Neural cell (in vitro differentiated cells): ENCODE measurements at regions not wholly inside any gene's neighbourhood (a gene's known extent, or its start where the extent isn't known, plus 50 kb on each side); places are given as distances from the start of the nearest gene placed in this dataset.

ENCODE experiments used
- H2AFZ ChIP-seq: fragments of 200-600, 300-800 bp; sonication (generic), shearing (Covaris generic); 2 replicates; pipeline ENCODE4 v1.6.0; 2014; ENCODE audit warnings: low read depth, mild to moderate bottlenecking, antibody characterized with exemption, low read length, moderate library complexity
- H3F3A ChIP-seq: fragments of 200-600 bp; shearing (Covaris generic); 2 replicates; pipeline ENCODE4 v1.6.1; 2016; ENCODE audit warnings: mild to moderate bottlenecking, moderate library complexity, mixed read lengths, antibody characterized with exemption, low read length; ENCODE audit not compliant: insufficient read depth, poor library complexity, severe bottlenecking
- H3K27ac ChIP-seq: fragments of 200-600, 300-800 bp; sonication (generic), shearing (Covaris generic); 2 replicates; pipeline ENCODE4 v1.5.1; 2014; ENCODE audit warnings: mild to moderate bottlenecking, low read length, moderate library complexity
- H3K27me3 ChIP-seq: fragments of 300-800, 200-600 bp; sonication (generic), shearing (Covaris generic); 2 replicates; pipeline ENCODE4 v1.6.0; 2014; ENCODE audit warnings: mild to moderate bottlenecking, low read depth, low read length, moderate library complexity; ENCODE audit not compliant: insufficient read depth
- H3K36me3 ChIP-seq: fragments of 300-800, 200-600 bp; sonication (generic), shearing (Covaris generic); 2 replicates; pipeline ENCODE4 v1.5.1; 2014; ENCODE audit warnings: mild to moderate bottlenecking, antibody characterized with exemption, low read length, moderate library complexity; ENCODE audit not compliant: insufficient read depth
- H3K4me2 ChIP-seq: fragments of 300-800, 200-600 bp; sonication (generic), shearing (Covaris generic); 2 replicates; pipeline ENCODE4 v1.6.0; 2014; ENCODE audit warnings: mild to moderate bottlenecking, low read length
- H3K4me3 ChIP-seq: fragments of 300-800, 200-600 bp; sonication (generic), shearing (Covaris generic); 2 replicates; pipeline ENCODE4 v1.5.1; 2014; ENCODE audit warnings: mild to moderate bottlenecking, low read length, moderate library complexity
- H3K79me2 ChIP-seq: fragments of 200-600 bp; shearing (Covaris generic); replicated peaks from 2 replicates; pipeline ENCODE4 v1.6.0; 2014; ENCODE audit warnings: mild to moderate bottlenecking, low read length, moderate library complexity; ENCODE audit not compliant: insufficient read depth
- H3K9ac ChIP-seq: fragments of 300-800, 200-600 bp; sonication (generic), shearing (Covaris generic); 2 replicates; pipeline ENCODE4 v1.6.1; 2016; ENCODE audit warnings: mild to moderate bottlenecking, low read length, mixed read lengths
- H3K9me2 ChIP-seq: fragments of 200-600 bp; shearing (Covaris generic); 2 replicates; pipeline ENCODE4 v1.6.1; 2016; ENCODE audit warnings: mild to moderate bottlenecking, low read length, mixed read lengths; ENCODE audit not compliant: insufficient read depth
- H3K9me3 ChIP-seq: fragments of 200-600, 300-800 bp; sonication (generic), shearing (Covaris generic); 2 replicates; pipeline ENCODE4 v1.6.1; 2016; ENCODE audit warnings: mild to moderate bottlenecking, mixed run types, low read length, moderate library complexity, mixed read lengths
- H4K20me1 ChIP-seq: fragments of 200-600 bp; shearing (Covaris generic); 2 replicates; pipeline ENCODE4 v1.6.1; 2016; ENCODE audit warnings: mild to moderate bottlenecking, mixed run types; ENCODE audit not compliant: insufficient read depth
- CTCF ChIP-seq: fragments of 450-650 bp; IDR thresholded peaks from 2 replicates; pipeline ENCODE4 v1.5.1; 2014; ENCODE audit warnings: antibody characterized with exemption, mild to moderate bottlenecking, moderate library complexity; ENCODE audit not compliant: poor library complexity, severe bottlenecking
- EP300 ChIP-seq: fragments of 450-650 bp; conservative IDR thresholded peaks from 2 replicates; pipeline ENCODE4 v1.6.1; 2014; ENCODE audit warnings: antibody characterized with exemption, mild to moderate bottlenecking, moderate library complexity; ENCODE audit not compliant: poor library complexity, severe bottlenecking
- EZH2 ChIP-seq: fragments of 200-600, 300-800 bp; shearing (Covaris generic), sonication (generic); IDR thresholded peaks from 2 replicates; pipeline ENCODE4 v1.6.1; 2014; ENCODE audit warnings: antibody characterized with exemption, low read length, borderline replicate concordance, mild to moderate bottlenecking; ENCODE audit not compliant: insufficient read depth, poor library complexity, severe bottlenecking
- MXI1 ChIP-seq: fragments of 450-650 bp; conservative IDR thresholded peaks from 2 replicates; pipeline ENCODE4 v1.6.1; 2014; ENCODE audit warnings: antibody characterized with exemption, mild to moderate bottlenecking; ENCODE audit not compliant: poor library complexity, severe bottlenecking
- POLR2AphosphoS5 ChIP-seq: IDR thresholded peaks from 2 replicates; pipeline ENCODE4 v1.6.1; 2012
- RAD21 ChIP-seq: fragments of 450-650 bp; conservative IDR thresholded peaks from 2 replicates; pipeline ENCODE4 v1.6.1; 2014; ENCODE audit warnings: antibody characterized with exemption, mild to moderate bottlenecking, moderate library complexity
- REST ChIP-seq: IDR thresholded peaks from 2 replicates; pipeline ENCODE4 v1.6.1; 2012; ENCODE audit warnings: borderline replicate concordance
- SMC3 ChIP-seq: fragments of 450-650 bp; conservative IDR thresholded peaks from 2 replicates; pipeline ENCODE4 v1.6.1; 2014; ENCODE audit warnings: antibody characterized with exemption, mild to moderate bottlenecking, moderate library complexity; ENCODE audit not compliant: poor library complexity
- TAF1 ChIP-seq: IDR thresholded peaks from 2 replicates; pipeline ENCODE4 v1.6.1; 2012; ENCODE audit warnings: low read depth

- Histone ChIP-seq H3K9me3 (no peaks in the 10 kb centered on the region), H3K27me3 (no peaks in the 10 kb centered on the region), H3F3A (no peaks in the 10 kb centered on the region), H3K79me2 (no peaks in the 10 kb centered on the region), H3K36me3 (no peaks in the 10 kb centered on the region), H3K4me2 (no peak overlapping the region), H2AFZ (no peak overlapping the region), H3K9me2 (no peaks in the 10 kb centered on the region), H3K9ac (no peak overlapping the region), H4K20me1 (no peaks in the 10 kb centered on the region), H3K27ac (no peak overlapping the region), H3K4me3 (no peak overlapping the region)
- TF ChIP-seq TAF1 (no peak), MXI1 (no peak), EP300 (no peak), POLR2AphosphoS5 (no peak), RAD21 (no peak), SMC3 (no peak), CTCF (no peak)
These were observed 255.3 kb downstream of the PTEN start for GRCh38 chr10:88118729-88119128.

- no peak overlapping the region for H3K4me2 ChIP-seq
- no peaks in the 10 kb centered on the region for H4K20me1 ChIP-seq
- TF ChIP-seq CTCF (no peak), EP300 (no peak), SMC3 (no peak), MXI1 (no peak), RAD21 (no peak), POLR2AphosphoS5 (no peak), EZH2 (no peak), REST (no peak), TAF1 (no peak)
- no peak overlapping the region for H3K27ac ChIP-seq
- H3K9me2 ChIP-seq = no peaks in the 10 kb centered on the region
- no peak overlapping the region for H2AFZ ChIP-seq
- no peak overlapping the region for H3K4me3 ChIP-seq
- H3K9me3 ChIP-seq = no peaks in the 10 kb centered on the region
- H3F3A ChIP-seq = no peaks in the 10 kb centered on the region
- no peaks in the 10 kb centered on the region for H3K36me3 ChIP-seq
- no peaks in the 10 kb centered on the region for H3K27me3 ChIP-seq
- no peaks in the 10 kb centered on the region for H3K79me2 ChIP-seq
- no peak overlapping the region for H3K9ac ChIP-seq
These were observed 255.7 kb downstream of the PTEN start for GRCh38 chr10:88119160-88119559.
